HG03039 (cell line): ENCODE measurements at regions not wholly inside any gene's neighbourhood (a gene's known extent, or its start where the extent isn't known, plus 50 kb on each side); places are given as distances from the start of the nearest gene placed in this dataset.
"Not testable (repeated sequence)": the region's sequence is repeated elsewhere in the genome, so short reads cannot be mapped to it uniquely, and the experiment has no call there.

Source experiments
- ATAC-seq: cut with Tn5 transposase; IDR thresholded peaks from one replicate; pipeline ENCODE4 v1.9.1; 2021; ENCODE audit warnings: mild to moderate bottlenecking, moderate library complexity; ENCODE audit not compliant: unreplicated experiment

DNA sequence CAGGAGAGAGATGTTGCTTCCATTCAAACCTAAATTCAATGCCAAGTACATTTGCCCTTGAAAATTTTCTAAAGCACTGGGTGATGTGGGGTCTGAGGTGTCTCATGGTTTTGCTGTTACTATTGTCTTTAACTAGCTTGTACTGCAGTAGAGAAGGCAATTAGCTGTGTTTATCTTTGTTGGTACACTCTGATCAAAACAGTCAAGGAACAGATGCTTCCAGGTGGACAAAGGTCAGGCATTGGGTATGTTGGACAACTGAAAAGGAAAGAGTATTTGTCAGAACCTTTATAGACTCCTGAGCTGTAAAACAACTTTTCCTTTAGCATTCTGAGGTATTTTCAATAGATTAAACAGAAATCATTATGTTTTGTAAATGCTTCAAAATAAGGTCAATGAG lies 2228.7 kb upstream of the WWC1 start:
- no peak for ATAC-seq

DNA sequence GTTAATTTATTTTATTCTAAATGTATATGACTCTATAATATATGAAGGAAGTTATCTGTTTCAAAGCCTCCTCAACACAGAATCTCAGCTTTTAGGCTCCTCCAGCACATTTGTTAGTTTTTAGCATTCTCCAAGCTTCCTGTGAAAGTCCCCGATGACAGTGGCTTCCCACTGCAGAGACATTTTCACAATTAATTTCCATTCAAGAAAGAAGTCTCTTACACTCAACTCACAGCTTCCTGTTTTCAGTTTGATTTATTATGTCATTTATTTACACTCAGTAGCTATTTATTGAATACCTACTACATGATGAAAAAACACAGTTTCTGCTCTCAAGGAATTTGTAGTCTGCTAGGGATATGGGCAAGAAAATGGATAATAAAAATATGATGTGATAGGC lies 2228.2 kb upstream of the WWC1 start:
- ATAC-seq: no peak

DNA sequence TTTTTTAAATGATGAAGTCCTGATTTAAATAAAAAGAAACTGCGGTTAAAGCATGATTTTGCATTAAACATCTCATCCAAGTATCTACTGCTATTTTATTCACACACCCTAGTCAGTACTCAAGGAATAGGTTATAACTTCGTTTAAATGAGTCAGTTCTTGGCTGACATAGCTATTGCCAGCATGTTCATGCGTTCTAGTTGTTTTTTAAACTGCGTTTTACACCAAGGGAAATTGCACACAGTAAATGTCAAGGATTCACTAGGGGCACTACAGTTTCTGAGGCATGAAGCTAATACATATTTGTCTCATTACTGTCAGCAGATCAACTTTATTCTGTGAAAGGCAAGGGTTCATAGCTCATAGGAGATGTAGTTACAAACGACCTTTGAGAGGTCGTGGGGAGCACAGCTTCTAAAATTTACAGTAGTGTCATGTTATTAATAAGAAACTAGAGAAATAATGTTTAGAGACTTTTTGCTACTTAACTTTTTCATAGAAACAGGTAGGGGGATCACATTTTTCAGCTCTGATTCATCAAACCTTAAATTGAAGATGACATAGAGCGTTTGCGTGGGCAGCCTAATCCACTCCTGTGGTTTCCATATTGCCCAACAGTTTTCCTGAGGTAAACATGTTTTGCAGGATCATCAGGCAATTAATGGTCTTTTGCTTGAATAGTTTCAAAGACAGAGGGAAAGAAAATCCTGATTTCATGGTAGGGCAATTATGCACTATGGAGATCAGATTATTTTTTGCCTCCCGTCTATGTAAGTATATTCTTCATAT lies 2222.7 kb upstream of the WWC1 start:
- no peak for ATAC-seq

DNA sequence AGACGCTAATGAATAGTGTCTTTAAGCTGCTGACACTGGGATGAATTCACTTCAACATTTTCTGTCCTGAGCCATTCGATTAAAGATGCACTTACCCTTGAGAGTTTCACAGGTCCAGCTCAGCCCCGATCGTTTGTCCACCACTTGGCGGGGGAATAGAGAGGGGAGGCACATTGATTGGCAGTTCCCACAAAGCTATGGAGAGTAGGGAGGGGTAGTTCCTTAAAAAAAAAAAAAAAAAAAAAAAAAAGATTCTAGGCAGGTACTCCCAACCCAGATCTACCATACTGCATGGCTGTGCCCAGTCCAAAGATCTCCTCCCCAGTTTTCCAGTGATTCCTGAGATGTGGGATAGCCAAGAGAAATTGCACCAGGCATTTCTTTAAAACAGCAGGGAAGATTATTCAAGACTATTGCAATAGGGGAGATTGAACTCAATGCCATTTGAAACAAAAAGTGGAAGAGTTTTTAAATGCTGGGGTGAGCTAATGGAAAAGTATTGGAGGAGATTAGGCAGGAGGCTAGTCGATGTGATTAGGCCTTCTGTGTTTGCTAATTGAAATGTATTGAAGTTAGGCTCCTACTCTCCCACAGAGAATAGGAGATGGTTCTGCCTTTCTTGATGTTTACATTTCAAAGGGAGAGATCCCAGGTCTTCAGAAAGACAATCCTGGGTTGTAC lies 2217.4 kb upstream of the WWC1 start:
- no peak for ATAC-seq

DNA sequence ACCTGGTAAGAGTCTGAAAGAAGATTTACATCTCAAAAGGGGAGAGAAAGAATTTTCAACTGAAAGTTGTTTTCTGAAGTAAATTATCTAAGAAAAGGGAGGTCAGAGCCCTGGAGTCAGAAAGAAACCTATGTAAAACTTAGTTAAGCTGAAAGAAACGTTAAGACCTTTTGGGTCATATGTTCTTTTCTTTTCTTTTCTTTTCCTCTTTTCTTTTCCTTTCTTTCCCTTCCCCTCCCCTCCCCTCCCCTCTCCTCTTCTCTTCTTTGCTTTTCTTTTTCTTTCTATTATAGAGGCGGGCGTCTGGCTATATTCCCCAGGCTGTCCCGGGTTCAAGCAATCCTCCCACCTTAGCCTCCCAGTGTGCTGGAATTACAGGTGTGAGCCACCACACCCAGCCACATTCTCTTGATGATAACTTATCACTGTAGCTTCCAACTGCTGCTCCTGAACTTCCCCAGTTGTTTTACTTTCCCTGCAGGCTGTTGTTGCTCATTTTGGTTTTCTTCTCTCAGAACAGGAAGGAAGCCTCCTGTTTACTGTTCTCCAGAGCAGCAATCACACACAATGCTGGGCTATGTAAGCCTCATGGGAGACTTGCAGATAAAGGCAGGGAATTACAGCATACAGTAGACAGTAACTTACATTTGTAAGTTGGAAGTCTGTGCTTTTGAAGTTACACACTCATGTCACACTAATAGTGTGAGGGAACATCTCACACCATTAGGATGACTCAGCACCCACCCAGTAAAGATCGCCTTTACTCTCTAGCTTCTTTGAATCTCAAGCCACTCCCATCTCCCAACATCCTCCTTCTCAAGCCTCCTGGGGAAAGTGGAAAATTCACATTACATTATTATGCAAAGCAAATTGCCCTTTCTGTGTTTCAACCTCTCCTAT lies 2216.6 kb upstream of the WWC1 start:
- ATAC-seq: no peak

DNA sequence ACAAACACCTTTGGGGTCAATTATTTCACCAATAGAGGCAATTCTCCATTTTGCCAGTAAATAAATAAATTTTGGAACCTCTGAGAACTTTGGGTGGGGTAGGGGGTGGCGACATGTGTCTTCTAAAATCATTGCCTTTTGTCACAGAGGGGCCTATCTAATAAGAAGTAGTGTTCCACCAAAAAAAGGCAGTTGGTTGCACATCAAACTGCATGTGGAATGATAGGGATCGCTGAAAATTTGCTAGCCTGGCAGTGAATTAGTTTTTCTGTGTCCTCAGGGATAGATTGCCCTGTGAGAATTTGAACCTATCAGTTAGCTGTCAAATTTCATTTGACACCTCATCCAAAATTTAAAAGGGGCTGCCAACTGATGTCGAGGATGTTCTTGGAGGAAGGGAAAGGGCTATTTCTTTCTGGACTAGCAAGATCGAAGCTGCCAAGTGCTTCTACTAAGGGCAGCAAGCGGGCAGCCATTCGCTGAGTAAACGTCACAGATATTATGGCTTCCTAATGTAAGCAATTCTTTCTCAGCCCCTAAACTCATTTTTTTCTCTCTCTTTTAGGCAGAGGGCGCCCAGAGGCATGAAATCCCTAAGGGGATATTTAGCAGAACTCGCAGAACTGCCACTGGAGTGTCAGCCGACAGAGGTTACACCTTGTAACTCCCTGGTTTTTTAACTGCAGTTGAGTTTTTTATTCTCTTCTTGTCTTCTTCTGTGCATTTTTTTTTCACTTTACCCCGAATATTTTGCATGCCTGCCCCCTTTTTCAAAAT lies 2208.1 kb upstream of the WWC1 start:
- ATAC-seq: no peak

DNA sequence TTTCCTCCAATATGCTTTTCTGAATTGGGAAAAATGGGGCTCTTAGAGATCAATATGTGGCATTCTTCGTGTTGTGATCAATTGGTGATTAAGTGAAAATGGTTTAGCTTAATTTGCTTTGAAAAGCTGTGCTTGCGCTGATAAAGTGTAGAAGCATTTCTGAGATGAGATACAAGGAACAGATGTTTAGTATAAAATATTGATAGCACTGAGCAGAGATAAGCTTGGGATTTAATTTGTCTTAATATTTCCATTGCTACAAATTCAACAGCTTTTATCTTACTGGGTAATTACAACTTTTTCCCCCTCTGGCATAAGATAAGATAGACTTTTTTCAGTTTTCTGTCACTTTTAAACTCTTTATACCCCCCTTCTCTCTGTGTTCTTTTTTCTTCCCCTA lies 2204.9 kb upstream of the WWC1 start:
- ATAC-seq: no peak

DNA sequence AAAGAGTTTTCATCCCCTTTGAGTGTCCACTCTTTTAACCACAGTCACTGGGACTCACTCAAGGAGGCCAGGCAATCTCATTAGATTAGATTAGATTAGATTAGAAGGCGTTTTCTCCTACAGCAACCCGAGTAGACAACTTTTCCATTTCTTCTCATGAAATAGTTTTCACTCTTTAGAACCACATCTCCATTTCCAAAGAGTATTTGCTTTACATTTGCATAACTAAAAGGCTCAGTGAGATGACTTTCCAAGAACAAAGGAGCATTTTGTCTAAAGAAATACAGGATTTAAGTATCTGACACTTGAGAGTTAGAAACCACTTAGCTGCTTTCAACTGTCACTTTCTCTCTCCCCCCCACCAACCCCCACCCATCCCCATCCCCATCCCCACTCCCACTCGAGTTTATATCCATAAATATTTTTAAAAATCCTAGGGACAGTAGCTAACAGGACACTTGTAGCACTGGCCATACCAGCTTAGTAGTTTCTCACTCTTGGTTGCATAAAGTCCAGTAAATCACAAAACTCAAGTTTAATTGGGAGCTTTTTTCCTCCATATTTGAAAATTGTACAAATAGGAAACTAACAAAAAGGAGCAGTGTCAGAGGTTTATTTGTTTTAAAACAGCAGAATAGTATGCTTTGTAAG lies 2202.9 kb upstream of the WWC1 start:
- no peak for ATAC-seq

DNA sequence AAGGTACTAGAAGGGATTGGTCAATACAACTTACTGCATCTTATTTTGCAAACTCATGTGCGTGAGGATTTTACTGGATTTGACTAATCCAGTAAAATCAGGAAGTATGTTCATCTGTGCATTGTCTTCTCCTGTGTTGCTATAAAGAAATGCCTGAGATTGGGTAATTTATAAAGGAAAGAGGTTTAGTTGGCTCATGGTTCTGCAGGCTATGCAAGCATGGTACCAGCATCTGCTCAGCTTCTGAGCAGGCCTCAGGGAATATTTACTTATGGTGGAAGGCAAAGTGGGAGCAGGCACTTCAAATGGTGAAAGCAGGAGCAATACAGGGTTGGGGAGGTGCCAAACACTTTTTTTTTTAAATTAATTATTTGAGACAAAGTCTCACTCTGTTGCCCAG lies 2199.5 kb upstream of the WWC1 start:
- no peak for ATAC-seq

DNA sequence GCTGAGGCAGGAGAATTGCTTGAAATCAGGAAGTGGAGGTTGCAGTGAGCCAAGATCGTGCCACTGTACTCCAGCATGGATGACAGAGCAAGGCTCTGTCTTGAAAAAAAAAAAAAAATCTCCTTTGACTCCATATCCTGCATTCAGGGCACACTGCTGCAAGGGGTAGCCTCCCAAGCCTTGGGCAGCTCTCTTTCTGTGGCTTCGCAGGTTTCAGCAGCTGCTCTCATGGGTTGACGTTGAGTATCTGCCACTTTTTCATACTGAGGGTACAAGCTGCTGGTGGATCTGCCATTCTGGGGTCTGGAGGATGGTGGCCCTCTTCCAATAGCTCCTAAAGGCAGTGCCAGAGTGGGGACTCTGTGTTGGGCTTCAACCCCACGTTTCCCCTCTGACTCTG lies 2198.1 kb upstream of the WWC1 start:
- no peak for ATAC-seq

DNA sequence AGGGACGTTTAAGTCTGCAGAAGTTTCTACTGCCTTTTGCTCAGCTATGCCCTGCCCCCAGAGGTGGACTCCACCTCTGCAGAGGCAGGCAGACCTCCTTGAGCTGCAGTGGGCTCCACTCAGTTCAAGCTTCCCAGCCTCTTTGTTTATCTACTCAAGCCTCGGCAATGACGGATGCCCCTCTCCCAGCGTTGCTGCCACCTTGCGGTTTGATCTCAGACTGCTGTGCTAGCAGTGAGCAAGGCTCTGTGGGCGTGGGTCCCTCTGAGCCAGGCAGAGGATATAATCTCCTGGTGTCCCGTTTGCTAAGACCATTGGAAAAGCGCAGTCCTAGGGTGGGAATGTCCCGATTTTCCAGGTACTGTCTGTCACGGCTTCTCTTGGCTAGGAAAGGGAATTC lies 2188.5 kb upstream of the WWC1 start:
- ATAC-seq: no peak

DNA sequence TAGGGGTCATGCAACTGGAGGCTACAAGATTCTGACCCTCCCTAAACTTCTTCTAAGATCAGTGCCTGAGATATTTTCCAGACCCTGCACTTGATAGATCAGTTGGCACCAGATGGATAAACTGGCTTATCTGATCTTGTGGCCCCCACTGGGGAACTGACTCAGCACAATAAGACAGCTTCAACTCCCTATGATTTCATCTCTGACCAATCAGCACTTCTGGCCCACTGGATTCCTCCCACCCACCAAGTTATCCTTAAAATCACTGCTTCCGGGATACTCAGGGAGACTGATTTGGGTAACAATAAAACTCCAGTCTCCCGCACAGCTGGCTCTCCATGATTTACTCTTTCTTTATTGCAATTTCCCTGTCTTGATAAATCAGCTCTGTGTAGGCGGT lies 2180.4 kb upstream of the WWC1 start:
- ATAC-seq: no peak

DNA sequence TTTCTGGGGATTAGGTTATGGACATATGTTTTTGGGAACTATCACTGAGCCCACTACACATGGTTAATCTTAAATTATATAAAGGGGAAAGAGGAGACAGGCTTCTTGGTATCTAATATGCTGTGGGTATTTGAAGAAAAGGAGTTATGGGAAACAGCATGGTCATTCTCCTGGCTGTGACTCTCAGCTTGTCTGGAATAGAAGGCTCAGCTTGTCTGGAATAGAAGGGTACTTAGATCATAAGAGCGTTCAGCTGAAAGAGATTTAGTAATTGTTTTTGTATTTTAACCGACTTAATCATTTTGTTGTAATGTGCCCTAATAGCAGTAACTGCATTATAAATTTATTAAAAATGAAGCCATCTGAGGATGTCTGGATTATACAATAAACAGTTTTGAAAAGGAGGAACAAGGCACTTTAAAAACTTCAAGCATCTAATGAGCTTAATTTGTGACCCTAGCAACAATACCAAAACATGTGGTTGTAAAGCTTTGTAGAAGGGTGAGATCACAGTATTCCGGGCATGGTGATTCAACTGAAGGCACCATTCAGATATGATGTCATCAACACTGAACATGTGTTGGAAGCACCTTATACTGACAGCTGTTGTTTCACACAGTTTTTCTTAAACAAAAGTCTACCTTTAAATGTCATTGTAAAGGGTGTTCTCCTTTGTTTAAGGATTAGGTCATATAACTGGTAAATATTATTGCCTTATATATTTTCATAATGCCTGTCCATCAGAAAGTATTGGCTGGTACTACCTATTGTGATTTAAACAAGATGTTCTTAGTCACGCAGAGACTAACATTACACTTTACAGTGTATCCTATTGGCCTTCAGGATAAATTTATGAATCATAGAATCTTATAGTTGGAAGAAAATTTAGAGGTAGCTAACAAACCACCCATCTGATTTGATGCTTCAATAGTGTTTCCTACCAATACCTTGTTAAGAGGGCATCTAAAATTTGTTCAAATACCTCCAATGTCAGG lies 2174.1 kb upstream of the WWC1 start:
- no peak for ATAC-seq

DNA sequence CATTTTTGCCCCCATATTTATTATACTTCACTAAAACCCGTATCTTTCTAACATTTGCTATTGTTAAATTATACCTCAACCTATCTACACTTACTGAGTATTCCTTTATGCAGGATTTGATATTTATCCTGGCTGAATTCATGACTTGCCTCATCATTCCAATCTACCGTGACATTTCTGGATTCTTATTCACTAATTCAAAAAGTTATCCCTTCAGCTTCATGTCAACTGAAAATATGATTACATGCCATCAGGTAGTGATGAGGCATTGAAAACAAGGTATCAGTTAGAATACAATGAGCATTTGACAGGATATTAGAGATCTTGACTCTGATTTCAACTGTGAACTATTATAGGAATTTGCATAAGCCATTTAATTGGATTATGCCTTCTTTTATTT lies 2171.9 kb upstream of the WWC1 start:
- no peak for ATAC-seq

DNA sequence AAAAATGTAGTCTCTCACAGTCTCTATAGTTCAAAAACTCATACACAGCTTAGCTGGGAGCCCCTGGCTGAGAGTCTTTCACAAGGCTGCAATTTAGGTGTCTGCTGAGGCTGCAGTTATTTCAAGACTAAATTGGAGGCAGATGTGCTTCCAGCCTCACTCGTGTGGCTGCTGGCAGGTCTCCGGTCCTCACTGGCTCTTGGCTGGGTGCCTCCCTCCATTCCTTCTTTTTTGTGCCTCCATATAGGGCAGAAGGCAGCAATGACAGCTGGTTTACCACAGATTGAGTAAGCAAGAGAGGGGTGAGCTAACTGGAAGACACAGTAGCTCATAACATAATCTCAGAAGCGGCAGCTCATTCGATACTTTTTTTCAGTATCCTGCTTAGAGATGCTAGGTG lies 2167.7 kb upstream of the WWC1 start:
- no peak for ATAC-seq

DNA sequence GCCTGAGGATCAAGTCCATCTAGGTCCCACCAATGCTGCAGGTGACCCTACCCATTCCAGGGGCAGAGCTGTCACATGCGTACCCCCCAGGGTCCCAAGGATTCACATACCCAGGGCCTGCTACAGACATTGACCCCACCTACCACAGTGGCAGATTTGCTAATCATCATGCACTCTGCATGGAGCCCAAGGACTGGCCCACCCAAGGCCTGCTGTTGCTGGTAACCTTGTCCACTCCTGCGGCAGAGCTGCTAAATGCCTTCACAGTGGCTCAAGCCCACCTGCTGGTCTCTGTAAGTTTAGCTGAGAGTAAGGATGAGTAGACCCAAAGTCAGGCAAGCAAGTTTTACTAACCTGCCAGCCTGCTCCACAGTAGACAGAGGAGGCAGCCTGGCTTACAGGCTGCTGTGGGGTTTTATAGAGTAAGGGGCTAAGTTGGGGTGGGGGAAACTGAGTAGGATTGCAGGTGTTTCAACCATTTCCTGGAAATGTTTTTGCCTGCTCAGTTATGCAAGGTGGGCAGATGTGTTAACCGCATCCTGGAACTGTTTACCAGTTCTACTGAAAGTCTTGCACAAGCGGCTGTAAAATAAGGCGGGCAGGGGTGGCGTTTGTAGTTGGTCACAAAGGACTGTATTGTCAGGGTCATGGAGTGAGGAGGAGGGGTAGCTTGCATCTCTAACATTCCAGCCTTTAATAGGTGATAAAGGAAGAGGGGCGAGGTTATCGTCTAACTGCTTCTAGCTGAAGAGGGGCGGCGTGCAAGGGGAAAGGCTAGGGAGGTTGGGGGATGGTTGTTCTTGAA lies 2163.5 kb upstream of the WWC1 start:
- ATAC-seq: no peak

DNA sequence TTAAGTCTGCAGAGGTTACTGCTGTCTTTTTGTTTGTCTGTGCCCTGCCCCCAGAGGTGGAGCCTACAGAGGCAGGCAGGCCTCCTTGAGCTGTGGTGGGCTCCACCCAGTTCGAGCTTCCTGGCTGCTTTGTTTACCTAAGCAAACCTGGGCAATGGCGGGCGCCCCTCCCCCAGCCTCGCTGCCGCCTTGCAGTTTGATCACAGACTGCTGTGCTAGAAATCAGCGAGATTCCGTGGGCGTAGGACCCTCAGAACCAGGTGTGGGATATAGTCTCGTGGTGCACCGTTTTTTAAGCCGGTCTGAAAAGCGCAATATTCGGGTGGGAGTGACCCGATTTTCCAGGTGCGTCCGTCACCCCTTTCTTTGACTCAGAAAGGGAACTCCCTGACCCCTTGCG lies 2146.3 kb upstream of the WWC1 start:
- ATAC-seq: not testable (repeated sequence)

DNA sequence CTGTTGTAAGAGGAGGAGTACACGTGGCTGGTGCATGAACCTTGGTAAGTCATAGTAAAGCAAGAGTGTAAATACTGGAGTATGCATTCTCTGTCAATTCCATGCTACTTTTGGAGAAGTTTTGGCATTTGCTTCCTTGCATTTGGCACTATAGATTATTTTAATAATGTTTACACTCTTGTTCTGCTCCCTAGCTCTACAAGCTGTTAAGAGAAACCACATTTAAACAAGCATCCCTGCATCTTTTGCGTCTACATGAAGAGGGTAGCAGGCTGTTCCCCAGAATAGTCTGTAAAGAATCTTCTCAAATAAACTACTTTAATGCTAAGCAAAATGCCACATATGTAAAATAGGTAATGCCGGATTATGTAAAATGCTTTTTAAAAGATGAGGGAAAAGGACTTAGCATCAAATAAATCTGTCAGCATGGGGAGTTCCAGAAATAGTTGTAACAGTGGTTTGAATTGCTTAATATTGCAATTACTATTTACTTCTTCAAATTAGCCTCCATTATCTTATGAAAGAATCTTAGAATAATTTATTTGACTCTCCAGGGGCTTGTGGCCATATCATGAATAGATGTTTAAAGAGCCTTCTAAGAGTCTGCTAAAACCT lies 2127.3 kb upstream of the WWC1 start:
- no peak for ATAC-seq
